WTC11 (cell line): ENCODE measurements at regions not wholly inside any gene's neighbourhood (a gene's known extent, or its start where the extent isn't known, plus 50 kb on each side); places are given as distances from the start of the nearest gene placed in this dataset.

Source experiments
- ATAC-seq: fragments of 200-7000 bp; cut with Tn5 transposase; 2 replicates; pipeline ENCODE4 v1.10.0; 2021; ENCODE audit warnings: mild to moderate bottlenecking, moderate library complexity
- CTCF ChIA-PET: fragments of 300-600 bp; sonication (Branson Sonifier 250); formaldehyde crosslinking; loops from one replicate; lab custom pipeline; 2021; ENCODE audit warnings: antibody characterized with exemption; lab: Charles Lee
- POLR2A ChIA-PET: fragments of 350-600 bp; sonication (Branson Sonifier 250); formaldehyde crosslinking; loops from one replicate; lab custom pipeline; 2021; ENCODE audit warnings: antibody characterized with exemption; lab: Charles Lee
- DNase-seq: peaks from one replicate; pipeline ENCODE4 v3.0.0; 2021; ENCODE audit warnings: low spot score
- H3K27ac Mint-ChIP-seq: 2 replicates; pipeline ENCODE4 v1.8.0; 2021; ENCODE audit warnings: mixed read lengths
- H3K27me3 Mint-ChIP-seq: 2 replicates; pipeline ENCODE4 v1.8.0; 2021; ENCODE audit warnings: low read depth, mild to moderate bottlenecking, moderate library complexity, mixed read lengths
- H3K36me3 Mint-ChIP-seq: 2 replicates; pipeline ENCODE4 v1.8.0; 2021; ENCODE audit warnings: mixed read lengths
- H3K4me1 Mint-ChIP-seq: 2 replicates; pipeline ENCODE4 v1.8.0; 2022; ENCODE audit warnings: mixed read lengths
- H3K4me3 Mint-ChIP-seq: 2 replicates; pipeline ENCODE4 v1.8.0; 2021; ENCODE audit warnings: mild to moderate bottlenecking, moderate library complexity, mixed read lengths
- H3K9me3 Mint-ChIP-seq: 2 replicates; pipeline ENCODE4 v1.8.0; 2021; ENCODE audit warnings: mixed read lengths
- AR ChIP-seq: fragments of 250-450 bp; sonication (Bioruptor Pico); IDR thresholded peaks from 2 replicates; pipeline ENCODE4 v1.9.0; 2021; ENCODE audit warnings: mild to moderate bottlenecking
- ATF6 ChIP-seq: sonication (generic); formaldehyde crosslinking; IDR thresholded peaks from 2 replicates; pipeline ENCODE4 v1.8.1; 2023; ENCODE audit warnings: mild to moderate bottlenecking, missing genetic modification reagents
- CREB1 ChIP-seq: sonication (generic); formaldehyde crosslinking; IDR thresholded peaks from 2 replicates; pipeline ENCODE4 v1.8.0; 2023; ENCODE audit warnings: mild to moderate bottlenecking, missing genetic modification reagents
- CREM ChIP-seq: sonication (generic); formaldehyde crosslinking; IDR thresholded peaks from 2 replicates; pipeline ENCODE4 v1.8.1; 2022; ENCODE audit warnings: mild to moderate bottlenecking, missing genetic modification reagents, moderate library complexity
- CTCF ChIP-seq: fragments of 200-600 bp; IDR thresholded peaks from 2 replicates; pipeline ENCODE4 v1.8.0; 2022; ENCODE audit warnings: antibody characterized with exemption
- FOXJ3 ChIP-seq: sonication (generic); formaldehyde crosslinking; IDR thresholded peaks from 2 replicates; pipeline ENCODE4 v1.9.0; 2021; ENCODE audit warnings: missing genetic modification reagents, mild to moderate bottlenecking, borderline replicate concordance
- HMGA2 ChIP-seq: fragments of 250-450 bp; sonication (Bioruptor Pico); IDR thresholded peaks from 2 replicates; pipeline ENCODE4 v1.4.0; 2021; ENCODE audit warnings: mild to moderate bottlenecking, moderate library complexity
- HMGXB4 ChIP-seq: sonication (generic); formaldehyde crosslinking; IDR thresholded peaks from 2 replicates; pipeline ENCODE4 v1.8.1; 2023; ENCODE audit warnings: mild to moderate bottlenecking, moderate library complexity, missing genetic modification reagents
- IRF2 ChIP-seq: sonication (generic); formaldehyde crosslinking; IDR thresholded peaks from 2 replicates; pipeline ENCODE4 v1.8.0; 2022; ENCODE audit warnings: low read depth, missing genetic modification reagents, borderline replicate concordance
- KAT7 ChIP-seq: sonication (generic); formaldehyde crosslinking; IDR thresholded peaks from 2 replicates; pipeline ENCODE4 v1.8.1; 2023; ENCODE audit warnings: missing genetic modification reagents, mild to moderate bottlenecking, borderline replicate concordance
- NR3C1 ChIP-seq: sonication (generic); formaldehyde crosslinking; conservative IDR thresholded peaks from 2 replicates; pipeline ENCODE4 v1.8.1; 2023; ENCODE audit warnings: low read depth, mild to moderate bottlenecking, missing genetic modification reagents
- PREB ChIP-seq: sonication (generic); formaldehyde crosslinking; IDR thresholded peaks from 2 replicates; pipeline ENCODE4 v1.8.1; 2022; ENCODE audit warnings: mild to moderate bottlenecking, missing genetic modification reagents, moderate library complexity, borderline replicate concordance
- SMAD3 ChIP-seq: sonication (generic); formaldehyde crosslinking; IDR thresholded peaks from 2 replicates; pipeline ENCODE4 v1.8.0; 2022; ENCODE audit warnings: missing genetic modification reagents, mild to moderate bottlenecking, borderline replicate concordance
- SMAD4 ChIP-seq: sonication (generic); formaldehyde crosslinking; IDR thresholded peaks from 2 replicates; pipeline ENCODE4 v1.8.0; 2022; ENCODE audit warnings: mild to moderate bottlenecking, missing genetic modification reagents
- SOX15 ChIP-seq: fragments of 250-450 bp; sonication (Bioruptor Pico); IDR thresholded peaks from 2 replicates; pipeline ENCODE4 v1.9.0; 2021; ENCODE audit warnings: mild to moderate bottlenecking
- ZMAT4 ChIP-seq: fragments of 250-450 bp; sonication (Bioruptor Pico); IDR thresholded peaks from 2 replicates; pipeline ENCODE4 v1.9.0; 2021; ENCODE audit warnings: mild to moderate bottlenecking
- ZNF138 ChIP-seq: sonication (generic); formaldehyde crosslinking; conservative IDR thresholded peaks from 2 replicates; pipeline ENCODE4 v1.8.1; 2022; ENCODE audit warnings: mild to moderate bottlenecking, moderate library complexity, missing genetic modification reagents
- ZNF232 ChIP-seq: sonication (generic); formaldehyde crosslinking; IDR thresholded peaks from 2 replicates; pipeline ENCODE4 v1.8.0; 2022; ENCODE audit warnings: mild to moderate bottlenecking, missing genetic modification reagents
- ZNF423 ChIP-seq: fragments of 250-450 bp; sonication (Bioruptor Pico); IDR thresholded peaks from 2 replicates; pipeline ENCODE4 v2.1.2; 2022; ENCODE audit warnings: mild to moderate bottlenecking, moderate library complexity

GRCh38 chr2:228589115-228589514 lies 407.6 kb upstream of the SPHKAP start:
- H3K36me3 Mint-ChIP-seq: no peaks in the 10 kb centered on the region
- no peak overlapping the region for H3K4me3 Mint-ChIP-seq
- no peak overlapping the region for H3K27ac Mint-ChIP-seq
- no peaks in the 10 kb centered on the region for H3K27me3 Mint-ChIP-seq
- ChIA-PET POLR2A (no interaction called here), CTCF (no interaction called here)
- no peak for DNase-seq
- ATAC-seq: no peak
- peaks cover 3% of the 10 kb centered on the region; the same call in 1 of the 2 replicates for H3K4me1 Mint-ChIP-seq
- peaks cover 12% of the 10 kb centered on the region for H3K9me3 Mint-ChIP-seq
- TF ChIP-seq HMGXB4 (CRISPR knock-in tag): no peak
- no peak for TF ChIP-seq ZNF423
- TF ChIP-seq SOX15 (CRISPR knock-in tag): no peak
- TF ChIP-seq KAT7 (CRISPR knock-in tag): no peak
- no peak for TF ChIP-seq SMAD3
- no peak for TF ChIP-seq AR (CRISPR knock-in tag)
- no peak for TF ChIP-seq ZMAT4 (CRISPR knock-in tag)
- no peak for TF ChIP-seq CREM
- no peak for TF ChIP-seq CREB1
- TF ChIP-seq HMGA2: no peak
- TF ChIP-seq ZNF138 (CRISPR knock-in tag): no peak
- no peak for TF ChIP-seq ZNF232 (CRISPR knock-in tag)

GRCh38 chr2:228581731-228582130 lies 400.2 kb upstream of the SPHKAP start:
- Mint-ChIP-seq H3K4me3 (no peak overlapping the region), H3K27ac (no peak overlapping the region), H3K9me3 (peaks cover 15% of the 10 kb centered on the region), H3K4me1 (no peaks in the 10 kb centered on the region), H3K36me3 (no peaks in the 10 kb centered on the region), H3K27me3 (no peaks in the 10 kb centered on the region)
- CTCF ChIA-PET: no interaction called here
- ATAC-seq: no peak
- TF ChIP-seq HMGA2: no peak
- TF ChIP-seq IRF2 (CRISPR knock-in tag): no peak
- no peak for TF ChIP-seq PREB (CRISPR knock-in tag)
- TF ChIP-seq NR3C1 (CRISPR knock-in tag): no peak
- TF ChIP-seq FOXJ3 (CRISPR knock-in tag): no peak
- TF ChIP-seq CTCF: no peak
- TF ChIP-seq SMAD4: no peak
- no peak for TF ChIP-seq ATF6
- POLR2A ChIA-PET: no interaction called here
- DNase-seq: no peak
